Activated CD4-positive, CD25-positive, alpha-beta regulatory T cell treated with anti-CD3 and anti-CD28 coated beads, Interleukin-2, amount 50 U/mL, for 16 hours (primary cell): ENCODE measurements at regions not wholly inside any gene's neighbourhood (a gene's known extent, or its start where the extent isn't known, plus 50 kb on each side); places are given as distances from the start of the nearest gene placed in this dataset.

ENCODE experiments used
- DNase-seq: peaks from one replicate; pipeline ENCODE4 v3.0.0-alpha.2; 2020; ENCODE audit warnings: low read depth, low spot score

- no peak for DNase-seq
These were observed 602.2 kb upstream of the CXADR start for GRCh38 chr21:16910435-16911165.

- no peak for DNase-seq
These were observed 601.7 kb upstream of the CXADR start for GRCh38 chr21:16911166-16911607.

GRCh38 chr21:16912075-16912474 lies 600.8 kb upstream of the CXADR start:
- no peak for DNase-seq

- DNase-seq = no peak
These were observed 599.8 kb upstream of the CXADR start for GRCh38 chr21:16913010-16913409.

GRCh38 chr21:16928439-16928838 lies 584.4 kb upstream of the CXADR start:
- no peak for DNase-seq

- DNase-seq = no peak
These were observed 580.5 kb upstream of the CXADR start for GRCh38 chr21:16932314-16932713.

GRCh38 chr21:16942703-16943102 lies 570.1 kb upstream of the CXADR start:
- no peak for DNase-seq

- DNase-seq = no peak
These were observed 569.6 kb upstream of the CXADR start for GRCh38 chr21:16943231-16943630.

- no peak for DNase-seq
These were observed 567.3 kb upstream of the CXADR start for GRCh38 chr21:16945580-16945979.

GRCh38 chr21:16956824-16957223 lies 556.0 kb upstream of the CXADR start:
- DNase-seq = no peak

GRCh38 chr21:16965424-16965823 lies 547.4 kb upstream of the CXADR start:
- DNase-seq = no peak

GRCh38 chr21:16968436-16968835 lies 544.4 kb upstream of the CXADR start:
- no peak for DNase-seq

- DNase-seq = no peak
These were observed 543.2 kb upstream of the CXADR start for GRCh38 chr21:16969636-16970035.

- DNase-seq = no peak
These were observed 538.8 kb upstream of the CXADR start for GRCh38 chr21:16974060-16974459.

GRCh38 chr21:16976193-16976592 lies 536.6 kb upstream of the CXADR start:
- no peak for DNase-seq

GRCh38 chr21:16978309-16978895 lies 534.4 kb upstream of the CXADR start:
- DNase-seq = no peak

GRCh38 chr21:16979574-16979973 lies 533.3 kb upstream of the CXADR start:
- DNase-seq = no peak

- no peak for DNase-seq
These were observed 529.4 kb upstream of the CXADR start for GRCh38 chr21:16983420-16983819.

GRCh38 chr21:16992448-16992847 lies 520.4 kb upstream of the CXADR start:
- DNase-seq = no peak

GRCh38 chr21:16993416-16994038 lies 519.3 kb upstream of the CXADR start:
- no peak for DNase-seq

- no peak for DNase-seq
These were observed 510.1 kb upstream of the CXADR start for GRCh38 chr21:17002594-17003257.

- DNase-seq = no peak
These were observed 509.6 kb upstream of the CXADR start for GRCh38 chr21:17003258-17003615.
